HEK293 (cell line): ENCODE measurements at regions not wholly inside any gene's neighbourhood (a gene's known extent, or its start where the extent isn't known, plus 50 kb on each side); places are given as distances from the start of the nearest gene placed in this dataset.

Source experiments
- CTCF ChIA-PET: fragments of 350-600 bp; formaldehyde crosslinking; extraction: SDS; loops from one replicate; lab custom pipeline; 2021; ENCODE audit warnings: antibody characterized with exemption; lab: Yijun Ruan, JAX
- POLR2A ChIA-PET: fragments of 300-600 bp; formaldehyde crosslinking; extraction: SDS; loops from one replicate; lab custom pipeline; 2020; ENCODE audit warnings: antibody characterized with exemption, inconsistent platforms; lab: Yijun Ruan, JAX
- H3K27ac ChIP-seq: fragments of 200-500 bp; sonication (Bioruptor generic); 2 replicates; pipeline ENCODE4 v1.5.1; 2014; ENCODE audit warnings: low read depth, low read length, control low read depth, inconsistent platforms; ENCODE audit errors: extremely low read depth
- H3K36me3 ChIP-seq, 2 experiments: fragments of 200-500 bp in 1 of 2; sonication (Bioruptor generic) in 1 of 2; 1 replicate in 1 of 2; 2 replicates in 1 of 2; pipeline ENCODE4 v1.5.1; 2014 to 2017; ENCODE audit warnings: inconsistent platforms in 2 of 2, low read length in 2 of 2; ENCODE audit not compliant: control insufficient read depth in 2 of 2, insufficient read depth in 1 of 2
- H3K4me1 ChIP-seq: fragments of 200-500 bp; sonication (Bioruptor generic); 2 replicates; pipeline ENCODE4 v1.5.1; 2014; ENCODE audit warnings: mild to moderate bottlenecking, low read length, inconsistent platforms; ENCODE audit not compliant: control insufficient read depth, insufficient read depth
- H3K4me3 ChIP-seq: 2 replicates; pipeline ENCODE4 v1.5.1; 2011; ENCODE audit warnings: low read depth, mild to moderate bottlenecking, control low read depth, low read length, moderate library complexity
- H3K9me3 ChIP-seq: fragments of 200-500 bp; sonication (Bioruptor generic); 2 replicates; pipeline ENCODE4 v1.5.1; 2014; ENCODE audit warnings: low read depth, low read length, inconsistent platforms; ENCODE audit not compliant: control insufficient read depth, insufficient read depth
- GLIS2 ChIP-seq: fragments of 450-650 bp; formaldehyde crosslinking; IDR thresholded peaks from 2 replicates; pipeline ENCODE4 v1.5.1; 2016; ENCODE audit warnings: missing biosample characterization, missing genetic modification characterization
- MZF1 ChIP-seq: fragments of 450-650 bp; formaldehyde crosslinking; IDR thresholded peaks from 2 replicates; pipeline ENCODE4 v1.5.1; 2017; ENCODE audit warnings: missing biosample characterization, missing genetic modification characterization, borderline replicate concordance
- SETDB1 ChIP-seq: IDR thresholded peaks from one replicate; pipeline ENCODE4 v1.6.1; 2017; ENCODE audit warnings: mild to moderate bottlenecking, low read length, moderate library complexity, mixed read lengths; ENCODE audit not compliant: insufficient read length
- SP7 ChIP-seq: fragments of 450-650 bp; formaldehyde crosslinking; IDR thresholded peaks from 2 replicates; pipeline ENCODE4 v1.5.1; 2016; ENCODE audit warnings: missing biosample characterization, missing genetic modification characterization
- ZBTB1 ChIP-seq: fragments of 450-650 bp; formaldehyde crosslinking; IDR thresholded peaks from 2 replicates; pipeline ENCODE4 v1.5.1; 2016; ENCODE audit warnings: missing biosample characterization, missing genetic modification characterization
- ZBTB17 ChIP-seq: fragments of 450-650 bp; formaldehyde crosslinking; IDR thresholded peaks from 2 replicates; pipeline ENCODE4 v1.5.1; 2016; ENCODE audit warnings: missing biosample characterization, missing genetic modification characterization
- ZNF214 ChIP-seq: fragments of 450-650 bp; formaldehyde crosslinking; IDR thresholded peaks from 2 replicates; pipeline ENCODE4 v1.5.1; 2017; ENCODE audit warnings: missing biosample characterization, mild to moderate bottlenecking, missing genetic modification characterization, borderline replicate concordance
- ZNF311 ChIP-seq: fragments of 450-650 bp; formaldehyde crosslinking; IDR thresholded peaks from 2 replicates; pipeline ENCODE4 v1.5.1; 2017; ENCODE audit warnings: missing biosample characterization, missing genetic modification characterization, borderline replicate concordance
- ZNF335 ChIP-seq: fragments of 450-650 bp; formaldehyde crosslinking; conservative IDR thresholded peaks from 2 replicates; pipeline ENCODE4 v1.5.1; 2016; ENCODE audit warnings: missing biosample characterization, missing genetic modification characterization
- ZNF341 ChIP-seq: fragments of 450-650 bp; formaldehyde crosslinking; IDR thresholded peaks from 2 replicates; pipeline ENCODE4; 2016; ENCODE audit warnings: low read depth, missing biosample characterization, missing genetic modification characterization
- ZNF394 ChIP-seq: fragments of 450-650 bp; formaldehyde crosslinking; IDR thresholded peaks from 2 replicates; pipeline ENCODE4 v1.5.1; 2016; ENCODE audit warnings: missing biosample characterization, missing genetic modification characterization, mild to moderate bottlenecking, moderate library complexity, borderline replicate concordance
- ZNF416 ChIP-seq: fragments of 450-650 bp; formaldehyde crosslinking; IDR thresholded peaks from 2 replicates; pipeline ENCODE4 v1.5.1; 2016; ENCODE audit warnings: missing biosample characterization, missing genetic modification characterization
- ZNF433 ChIP-seq: fragments of 450-650 bp; formaldehyde crosslinking; IDR thresholded peaks from 2 replicates; pipeline ENCODE4 v1.5.1; 2016; ENCODE audit warnings: missing biosample characterization, missing genetic modification characterization, low read depth
- ZNF610 ChIP-seq: fragments of 450-650 bp; formaldehyde crosslinking; IDR thresholded peaks from 2 replicates; pipeline ENCODE4 v1.5.1; 2016; ENCODE audit warnings: missing biosample characterization, missing genetic modification characterization, borderline replicate concordance
- ZNF658 ChIP-seq: fragments of 450-650 bp; formaldehyde crosslinking; IDR thresholded peaks from 2 replicates; pipeline ENCODE4; 2016; ENCODE audit warnings: missing biosample characterization, missing genetic modification characterization
- ZNF664 ChIP-seq: fragments of 450-650 bp; formaldehyde crosslinking; IDR thresholded peaks from 2 replicates; pipeline ENCODE4 v1.5.1; 2016; ENCODE audit warnings: missing biosample characterization, missing genetic modification characterization
- ZNF843 ChIP-seq: fragments of 450-650 bp; formaldehyde crosslinking; IDR thresholded peaks from 2 replicates; pipeline ENCODE4 v1.5.1; 2016; ENCODE audit warnings: missing biosample characterization, missing genetic modification characterization
- TF ChIP-seq, protein P1 (sequence below): fragments of 450-650 bp; formaldehyde crosslinking; IDR thresholded peaks from 2 replicates; pipeline ENCODE4 v1.5.1; 2016; ENCODE audit warnings: missing biosample characterization, missing genetic modification characterization
- TF ChIP-seq, protein P2 (sequence below): fragments of 450-650 bp; formaldehyde crosslinking; IDR thresholded peaks from 2 replicates; pipeline ENCODE4 v1.5.1; 2016; ENCODE audit warnings: missing biosample characterization, missing genetic modification characterization
- TF ChIP-seq, protein P3 (sequence below): fragments of 450-650 bp; formaldehyde crosslinking; IDR thresholded peaks from 2 replicates; pipeline ENCODE4 v1.5.1; 2017; ENCODE audit warnings: missing biosample characterization, missing genetic modification characterization
- TF ChIP-seq, protein P4 (sequence below): fragments of 450-650 bp; formaldehyde crosslinking; IDR thresholded peaks from 2 replicates; pipeline ENCODE4 v1.5.1; 2016; ENCODE audit warnings: missing biosample characterization, missing genetic modification characterization
- TF ChIP-seq, protein P5 (sequence below): fragments of 450-650 bp; formaldehyde crosslinking; IDR thresholded peaks from 2 replicates; pipeline ENCODE4 v1.5.1; 2016; ENCODE audit warnings: missing biosample characterization, missing genetic modification characterization
- TF ChIP-seq, protein P6 (sequence below): fragments of 450-650 bp; formaldehyde crosslinking; IDR thresholded peaks from 2 replicates; pipeline ENCODE4 v1.5.1; 2016; ENCODE audit warnings: missing biosample characterization, missing genetic modification characterization

DNA sequence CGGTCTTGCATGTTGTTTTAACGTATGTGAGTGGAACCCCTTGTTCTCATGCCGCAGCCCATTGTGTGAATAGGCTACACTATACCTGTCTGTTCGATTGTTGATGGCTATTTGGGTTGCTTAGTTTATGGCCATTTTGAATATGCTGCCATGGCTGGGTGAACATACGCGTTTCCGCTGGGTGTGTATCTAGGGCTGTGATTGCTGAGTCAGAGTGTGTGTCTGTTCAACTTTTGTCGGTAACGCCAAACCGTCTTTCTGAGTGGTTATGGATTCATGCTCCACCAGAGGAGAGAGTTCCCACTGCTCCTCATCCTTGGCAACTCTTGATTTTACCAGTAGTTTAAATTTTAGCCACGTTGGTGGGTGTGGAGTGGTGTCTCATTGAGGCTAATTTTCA is 77.0 kb downstream of the METRNL start:
- no peaks in the 10 kb centered on the region for H3K4me1 ChIP-seq
- TF ChIP-seq ZNF394 (tag by site-specific recombination): no peak
- TF ChIP-seq ZNF433 (tag by site-specific recombination): no peak
- TF ChIP-seq ZNF341 (tag by site-specific recombination): no peak
- TF ChIP-seq ZNF416: no peak
- no peak for TF ChIP-seq ZNF311 (tag by site-specific recombination)
- TF ChIP-seq ZNF214 (tag by site-specific recombination): no peak
- TF ChIP-seq, protein P1, sequence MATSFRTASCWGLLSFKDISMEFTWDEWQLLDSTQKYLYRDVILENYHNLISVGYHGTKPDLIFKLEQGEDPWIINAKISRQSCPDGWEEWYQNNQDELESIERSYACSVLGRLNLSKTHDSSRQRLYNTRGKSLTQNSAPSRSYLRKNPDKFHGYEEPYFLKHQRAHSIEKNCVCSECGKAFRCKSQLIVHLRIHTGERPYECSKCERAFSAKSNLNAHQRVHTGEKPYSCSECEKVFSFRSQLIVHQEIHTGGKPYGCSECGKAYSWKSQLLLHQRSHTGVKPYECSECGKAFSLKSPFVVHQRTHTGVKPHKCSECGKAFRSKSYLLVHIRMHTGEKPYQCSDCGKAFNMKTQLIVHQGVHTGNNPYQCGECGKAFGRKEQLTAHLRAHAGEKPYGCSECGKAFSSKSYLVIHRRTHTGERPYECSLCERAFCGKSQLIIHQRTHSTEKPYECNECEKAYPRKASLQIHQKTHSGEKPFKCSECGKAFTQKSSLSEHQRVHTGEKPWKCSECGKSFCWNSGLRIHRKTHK (tag by site-specific recombination): no peak
- no peak for TF ChIP-seq GLIS2 (tag by site-specific recombination)
- no peak overlapping the region for H3K4me3 ChIP-seq
- no peak overlapping the region for H3K27ac ChIP-seq
- ChIA-PET CTCF (no interaction called here), POLR2A (no interaction called here)
- no peaks in the 10 kb centered on the region for H3K36me3 ChIP-seq
- H3K9me3 ChIP-seq: no peaks in the 10 kb centered on the region

DNA sequence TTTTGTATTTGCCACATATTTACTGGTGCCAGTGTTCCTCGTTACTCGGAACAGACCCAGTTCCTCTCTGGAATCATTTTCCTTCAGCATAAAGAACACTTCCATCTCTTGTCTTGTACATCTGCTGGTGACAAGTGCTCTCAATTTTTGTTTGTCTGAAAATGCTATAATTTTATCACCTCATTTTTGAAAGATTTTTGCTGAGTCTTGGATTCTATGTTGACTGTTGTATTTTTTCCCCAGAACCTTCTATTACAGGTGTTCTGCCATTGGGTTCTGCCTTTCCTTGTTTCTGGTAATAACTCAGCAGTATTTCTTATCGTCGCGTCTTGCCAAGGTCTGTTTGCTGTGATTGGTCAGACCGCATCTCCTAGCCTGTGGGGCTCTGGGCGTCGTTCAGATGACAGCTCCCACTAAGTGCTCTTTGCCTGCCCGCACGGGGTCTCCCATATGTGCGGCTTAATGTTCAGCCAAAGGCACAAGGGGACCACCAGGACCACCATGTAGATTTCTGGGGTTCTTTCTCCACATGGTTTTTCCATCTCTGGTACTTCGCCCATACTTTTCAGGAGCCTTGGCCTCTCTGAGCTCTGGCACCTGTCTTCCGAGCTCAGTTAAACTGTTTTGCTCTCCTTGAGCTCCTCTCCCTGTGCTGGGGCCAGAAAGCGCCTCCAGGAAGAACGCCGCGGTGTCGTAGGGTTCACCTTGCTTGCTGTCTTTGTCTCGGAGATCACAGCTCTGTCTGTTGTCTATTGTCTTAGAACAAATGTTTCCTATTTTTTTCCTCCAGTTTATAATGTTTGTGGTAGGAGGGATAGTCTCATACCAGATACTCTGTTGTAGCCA is 80.0 kb downstream of the METRNL start:
- no peak for TF ChIP-seq ZNF843
- TF ChIP-seq, protein P2, sequence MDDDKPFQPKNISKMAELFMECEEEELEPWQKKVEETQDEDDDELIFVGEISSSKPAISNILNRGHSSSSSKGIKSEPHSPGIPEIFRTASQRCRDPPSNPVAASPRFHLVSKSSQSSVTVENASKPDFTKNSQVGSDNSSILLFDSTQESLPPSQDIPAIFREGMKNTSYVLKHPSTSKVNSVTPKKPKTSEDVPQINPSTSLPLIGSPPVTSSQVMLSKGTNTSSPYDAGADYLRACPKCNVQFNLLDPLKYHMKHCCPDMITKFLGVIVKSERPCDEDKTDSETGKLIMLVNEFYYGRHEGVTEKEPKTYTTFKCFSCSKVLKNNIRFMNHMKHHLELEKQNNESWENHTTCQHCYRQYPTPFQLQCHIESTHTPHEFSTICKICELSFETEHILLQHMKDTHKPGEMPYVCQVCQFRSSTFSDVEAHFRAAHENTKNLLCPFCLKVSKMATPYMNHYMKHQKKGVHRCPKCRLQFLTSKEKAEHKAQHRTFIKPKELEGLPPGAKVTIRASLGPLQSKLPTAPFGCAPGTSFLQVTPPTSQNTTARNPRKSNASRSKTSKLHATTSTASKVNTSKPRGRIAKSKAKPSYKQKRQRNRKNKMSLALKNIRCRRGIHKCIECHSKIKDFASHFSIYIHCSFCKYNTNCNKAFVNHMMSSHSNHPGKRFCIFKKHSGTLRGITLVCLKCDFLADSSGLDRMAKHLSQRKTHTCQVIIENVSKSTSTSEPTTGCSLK (tag by site-specific recombination): no peak
- no peak for TF ChIP-seq SP7 (tag by site-specific recombination)
- TF ChIP-seq, protein P3, sequence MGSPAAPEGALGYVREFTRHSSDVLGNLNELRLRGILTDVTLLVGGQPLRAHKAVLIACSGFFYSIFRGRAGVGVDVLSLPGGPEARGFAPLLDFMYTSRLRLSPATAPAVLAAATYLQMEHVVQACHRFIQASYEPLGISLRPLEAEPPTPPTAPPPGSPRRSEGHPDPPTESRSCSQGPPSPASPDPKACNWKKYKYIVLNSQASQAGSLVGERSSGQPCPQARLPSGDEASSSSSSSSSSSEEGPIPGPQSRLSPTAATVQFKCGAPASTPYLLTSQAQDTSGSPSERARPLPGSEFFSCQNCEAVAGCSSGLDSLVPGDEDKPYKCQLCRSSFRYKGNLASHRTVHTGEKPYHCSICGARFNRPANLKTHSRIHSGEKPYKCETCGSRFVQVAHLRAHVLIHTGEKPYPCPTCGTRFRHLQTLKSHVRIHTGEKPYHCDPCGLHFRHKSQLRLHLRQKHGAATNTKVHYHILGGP (tag by site-specific recombination): no peak
- TF ChIP-seq ZNF610 (tag by site-specific recombination): no peak
- TF ChIP-seq MZF1 (tag by site-specific recombination): no peak
- TF ChIP-seq, protein P4, sequence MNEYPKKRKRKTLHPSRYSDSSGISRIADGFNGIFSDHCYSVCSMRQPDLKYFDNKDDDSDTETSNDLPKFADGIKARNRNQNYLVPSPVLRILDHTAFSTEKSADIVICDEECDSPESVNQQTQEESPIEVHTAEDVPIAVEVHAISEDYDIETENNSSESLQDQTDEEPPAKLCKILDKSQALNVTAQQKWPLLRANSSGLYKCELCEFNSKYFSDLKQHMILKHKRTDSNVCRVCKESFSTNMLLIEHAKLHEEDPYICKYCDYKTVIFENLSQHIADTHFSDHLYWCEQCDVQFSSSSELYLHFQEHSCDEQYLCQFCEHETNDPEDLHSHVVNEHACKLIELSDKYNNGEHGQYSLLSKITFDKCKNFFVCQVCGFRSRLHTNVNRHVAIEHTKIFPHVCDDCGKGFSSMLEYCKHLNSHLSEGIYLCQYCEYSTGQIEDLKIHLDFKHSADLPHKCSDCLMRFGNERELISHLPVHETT (tag by site-specific recombination): no peak
- TF ChIP-seq ZNF658 (tag by site-specific recombination): no peak
- TF ChIP-seq ZNF664 (tag by site-specific recombination): no peak
- no peak for TF ChIP-seq ZBTB1 (tag by site-specific recombination)
- TF ChIP-seq, protein P5, sequence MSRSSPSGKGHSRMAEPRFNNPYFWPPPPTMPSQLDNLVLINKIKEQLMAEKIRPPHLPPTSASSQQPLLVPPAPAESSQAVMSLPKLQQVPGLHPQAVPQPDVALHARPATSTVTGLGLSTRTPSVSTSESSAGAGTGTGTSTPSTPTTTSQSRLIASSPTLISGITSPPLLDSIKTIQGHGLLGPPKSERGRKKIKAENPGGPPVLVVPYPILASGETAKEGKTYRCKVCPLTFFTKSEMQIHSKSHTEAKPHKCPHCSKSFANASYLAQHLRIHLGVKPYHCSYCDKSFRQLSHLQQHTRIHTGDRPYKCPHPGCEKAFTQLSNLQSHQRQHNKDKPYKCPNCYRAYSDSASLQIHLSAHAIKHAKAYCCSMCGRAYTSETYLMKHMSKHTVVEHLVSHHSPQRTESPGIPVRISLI (tag by site-specific recombination): no peak
- TF ChIP-seq SETDB1: no peak
- no peak for TF ChIP-seq ZBTB17 (tag by site-specific recombination)
- TF ChIP-seq, protein P6, sequence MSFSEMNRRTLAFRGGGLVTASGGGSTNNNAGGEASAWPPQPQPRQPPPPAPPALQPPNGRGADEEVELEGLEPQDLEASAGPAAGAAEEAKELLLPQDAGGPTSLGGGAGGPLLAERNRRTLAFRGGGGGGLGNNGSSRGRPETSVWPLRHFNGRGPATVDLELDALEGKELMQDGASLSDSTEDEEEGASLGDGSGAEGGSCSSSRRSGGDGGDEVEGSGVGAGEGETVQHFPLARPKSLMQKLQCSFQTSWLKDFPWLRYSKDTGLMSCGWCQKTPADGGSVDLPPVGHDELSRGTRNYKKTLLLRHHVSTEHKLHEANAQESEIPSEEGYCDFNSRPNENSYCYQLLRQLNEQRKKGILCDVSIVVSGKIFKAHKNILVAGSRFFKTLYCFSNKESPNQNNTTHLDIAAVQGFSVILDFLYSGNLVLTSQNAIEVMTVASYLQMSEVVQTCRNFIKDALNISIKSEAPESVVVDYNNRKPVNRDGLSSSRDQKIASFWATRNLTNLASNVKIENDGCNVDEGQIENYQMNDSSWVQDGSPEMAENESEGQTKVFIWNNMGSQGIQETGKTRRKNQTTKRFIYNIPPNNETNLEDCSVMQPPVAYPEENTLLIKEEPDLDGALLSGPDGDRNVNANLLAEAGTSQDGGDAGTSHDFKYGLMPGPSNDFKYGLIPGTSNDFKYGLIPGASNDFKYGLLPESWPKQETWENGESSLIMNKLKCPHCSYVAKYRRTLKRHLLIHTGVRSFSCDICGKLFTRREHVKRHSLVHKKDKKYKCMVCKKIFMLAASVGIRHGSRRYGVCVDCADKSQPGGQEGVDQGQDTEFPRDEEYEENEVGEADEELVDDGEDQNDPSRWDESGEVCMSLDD: no peak
- TF ChIP-seq ZNF335 (tag by site-specific recombination): no peak
- ChIA-PET CTCF (interaction anchor here (0.7 kb wide), 1 partner anchor 8 kb away, joined by 3 read pairs; no protein-coding TSS in a partner anchor), POLR2A (no interaction called here)
- no peak overlapping the region for H3K4me3 ChIP-seq
- no peaks in the 10 kb centered on the region for H3K9me3 ChIP-seq
- H3K27ac ChIP-seq: no peak overlapping the region
- H3K4me1 ChIP-seq: no peaks in the 10 kb centered on the region
- no peaks in the 10 kb centered on the region for H3K36me3 ChIP-seq
